HG03354 (cell line): ENCODE measurements at regions not wholly inside any gene's neighbourhood (a gene's known extent, or its start where the extent isn't known, plus 50 kb on each side); places are given as distances from the start of the nearest gene placed in this dataset.
A peak's percentile ranks its signal among the peaks of the same experiment; 100 is the strongest.

Experiments
- ATAC-seq: cut with Tn5 transposase; IDR thresholded peaks from one replicate; pipeline ENCODE4 v1.9.1; 2021; ENCODE audit warnings: mild to moderate bottlenecking; ENCODE audit not compliant: unreplicated experiment, poor library complexity, severe bottlenecking

DNA sequence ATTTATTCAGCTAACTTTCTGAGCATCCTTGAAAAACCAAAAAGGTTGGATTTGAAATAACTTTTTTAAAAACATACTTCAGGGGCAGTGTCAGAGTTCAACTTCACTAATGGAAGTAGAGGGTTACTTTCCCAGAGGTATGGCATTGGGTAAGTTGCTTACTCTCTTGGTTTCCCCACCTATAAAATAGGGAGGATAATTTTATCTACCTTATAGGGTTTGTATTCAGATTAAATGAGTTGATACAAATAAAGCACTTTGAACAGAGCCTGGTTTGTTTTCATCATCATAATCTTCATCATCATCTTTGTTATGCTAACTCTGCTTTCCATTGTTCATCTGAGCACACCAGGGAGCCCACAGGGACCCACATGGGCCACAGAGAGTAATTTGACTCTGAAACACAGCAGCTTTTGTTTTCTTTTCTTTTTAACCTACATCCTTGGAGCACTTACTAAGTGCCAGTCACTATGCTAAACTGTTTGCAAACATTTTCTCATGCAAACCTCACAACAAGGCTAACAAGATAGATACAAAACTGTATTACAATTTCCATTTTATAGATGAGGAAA lies 179.1 kb upstream of the SLC24A2 start:
- ATAC-seq, result no peak

DNA sequence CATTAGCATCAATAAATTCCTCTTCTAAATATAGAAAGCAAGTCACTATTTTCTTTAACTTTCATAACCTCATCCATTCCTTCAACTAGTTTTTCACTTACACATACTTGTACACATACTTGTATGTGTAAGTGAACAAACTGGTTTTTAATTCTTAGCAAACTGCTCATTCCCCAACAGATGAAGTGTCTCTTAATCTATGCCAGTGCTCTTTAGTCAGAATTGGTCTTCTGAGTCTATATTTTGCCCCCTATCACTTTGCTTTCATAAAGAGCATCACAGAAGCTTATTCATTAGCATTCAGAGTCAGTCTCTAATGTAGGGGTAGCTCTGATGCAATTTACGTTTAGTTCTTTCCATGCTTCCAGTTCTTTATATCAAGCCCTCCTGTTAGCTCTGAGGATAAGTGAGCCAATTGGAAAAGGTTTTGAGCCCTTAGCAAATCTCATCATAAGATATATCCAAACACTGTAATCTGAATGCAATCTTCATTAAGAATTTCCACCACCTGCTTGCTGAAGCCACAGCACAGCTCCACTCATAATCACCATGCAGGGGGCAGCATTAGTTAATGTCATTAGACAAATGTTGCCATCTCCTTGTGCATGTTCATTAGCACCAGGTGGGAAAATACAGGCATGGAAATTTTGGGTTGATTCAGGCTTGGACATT lies 178.5 kb upstream of the SLC24A2 start:
- ATAC-seq, result no peak

GRCh38 chr9:19965336-19965735 lies 176.5 kb upstream of the SLC24A2 start:
- no peak for ATAC-seq

DNA sequence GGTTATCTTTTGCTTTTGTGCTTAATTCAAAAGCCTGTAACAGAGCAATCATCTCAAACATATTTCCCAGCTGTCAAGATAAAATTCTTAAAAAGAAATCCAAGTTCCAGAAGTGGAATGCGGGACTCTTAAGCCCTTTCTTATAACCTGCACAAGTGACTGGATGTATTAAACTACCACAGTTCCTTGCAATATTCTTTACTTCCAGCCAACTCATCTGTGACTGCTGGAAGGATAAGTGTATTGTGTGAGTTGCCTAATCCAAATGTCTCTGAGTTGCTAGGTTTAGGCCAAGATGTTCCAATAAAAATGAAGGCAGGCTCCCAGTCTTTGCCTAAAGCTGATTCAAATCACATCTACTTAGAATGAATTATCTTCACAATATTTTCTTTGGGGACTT lies 159.2 kb upstream of the SLC24A2 start:
- ATAC-seq, result no peak

- ATAC-seq, result peak; percentile 77
Measured at GRCh38 chr9:19946441-19947109, 157.7 kb upstream of the SLC24A2 start.

GRCh38 chr9:19941874-19942273 lies 153.0 kb upstream of the SLC24A2 start:
- no peak for ATAC-seq

- ATAC-seq, result no peak
Measured at GRCh38 chr9:19940811-19941535, 152.1 kb upstream of the SLC24A2 start.

DNA sequence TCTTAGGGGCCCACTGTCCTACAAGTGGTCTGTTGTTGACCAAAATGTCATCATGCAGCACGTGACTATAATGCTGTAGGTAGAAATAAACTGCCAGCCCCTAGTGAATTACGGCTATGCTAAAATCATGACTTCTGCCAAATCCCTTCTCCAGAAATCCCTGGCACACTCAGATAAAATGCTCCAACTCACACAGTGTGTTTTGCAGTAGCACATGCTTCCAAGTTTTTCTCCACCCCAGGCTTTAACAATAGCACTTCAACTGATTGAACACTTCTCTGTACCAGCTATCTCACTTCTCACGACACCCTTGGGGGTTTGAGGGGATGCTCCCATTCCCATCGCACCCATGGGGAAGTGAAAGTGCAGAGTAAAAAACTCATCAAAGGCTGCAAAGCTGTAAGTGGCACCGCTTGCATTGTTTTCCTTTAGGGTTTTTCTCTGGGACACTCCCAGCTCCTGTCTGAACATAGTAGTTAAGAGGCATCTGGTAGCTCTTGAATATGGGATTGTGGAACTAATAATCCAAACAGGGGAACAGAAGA lies 151.0 kb upstream of the SLC24A2 start:
- ATAC-seq, result no peak

GRCh38 chr9:19938990-19939733 lies 150.3 kb upstream of the SLC24A2 start:
- no peak for ATAC-seq

DNA sequence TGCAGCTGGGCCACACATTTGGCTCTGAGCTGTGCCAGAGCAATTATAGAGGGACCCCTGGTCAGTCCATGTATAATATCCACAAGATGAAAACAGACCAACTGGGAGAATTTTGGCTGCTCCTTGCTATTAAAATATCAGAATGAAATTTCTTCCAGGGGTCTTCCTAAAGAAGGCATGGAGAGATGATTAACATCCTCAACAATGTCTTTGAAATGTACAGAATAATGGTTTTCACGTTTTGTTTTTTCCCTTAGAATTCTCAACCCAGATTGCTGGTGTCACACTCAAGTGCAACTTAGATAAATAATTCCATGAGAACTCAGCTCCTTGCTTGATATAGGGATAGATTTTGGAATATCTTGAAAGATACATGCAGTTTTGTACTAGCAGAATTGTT lies 148.3 kb upstream of the SLC24A2 start:
- ATAC-seq, result no peak

- ATAC-seq, result no peak
Measured at GRCh38 chr9:19936598-19936997, 147.8 kb upstream of the SLC24A2 start.

GRCh38 chr9:19935422-19935821 lies 146.6 kb upstream of the SLC24A2 start:
- no peak for ATAC-seq

DNA sequence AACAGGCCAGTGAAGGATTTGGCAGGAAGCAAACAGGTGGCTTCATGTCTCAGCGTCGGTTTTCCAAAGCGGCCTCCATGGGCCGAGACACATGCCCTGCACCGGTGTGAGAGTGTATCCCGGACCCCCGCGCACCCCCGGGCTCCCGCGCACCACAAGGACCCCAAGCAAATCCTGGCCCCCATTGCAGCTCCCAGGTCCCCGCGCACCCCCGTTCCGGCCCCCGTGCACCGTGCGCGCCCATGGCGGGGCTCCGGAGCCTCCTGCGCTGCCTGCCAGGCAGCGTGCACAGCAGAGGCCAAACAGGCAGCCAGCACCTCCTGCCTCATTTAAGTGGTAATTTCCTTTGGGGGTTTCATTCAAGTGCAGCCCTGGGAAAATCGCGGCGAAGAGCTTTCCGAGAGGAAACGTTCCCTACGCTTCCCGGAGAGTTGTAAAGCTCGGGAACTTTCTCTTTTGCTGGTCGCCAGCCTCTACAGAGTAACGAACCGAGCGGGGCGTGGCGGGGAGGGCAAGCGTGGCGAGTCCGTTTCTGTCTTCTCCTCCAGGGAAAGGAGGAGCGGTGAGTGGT lies 145.5 kb upstream of the SLC24A2 start:
- ATAC-seq, result no peak

DNA sequence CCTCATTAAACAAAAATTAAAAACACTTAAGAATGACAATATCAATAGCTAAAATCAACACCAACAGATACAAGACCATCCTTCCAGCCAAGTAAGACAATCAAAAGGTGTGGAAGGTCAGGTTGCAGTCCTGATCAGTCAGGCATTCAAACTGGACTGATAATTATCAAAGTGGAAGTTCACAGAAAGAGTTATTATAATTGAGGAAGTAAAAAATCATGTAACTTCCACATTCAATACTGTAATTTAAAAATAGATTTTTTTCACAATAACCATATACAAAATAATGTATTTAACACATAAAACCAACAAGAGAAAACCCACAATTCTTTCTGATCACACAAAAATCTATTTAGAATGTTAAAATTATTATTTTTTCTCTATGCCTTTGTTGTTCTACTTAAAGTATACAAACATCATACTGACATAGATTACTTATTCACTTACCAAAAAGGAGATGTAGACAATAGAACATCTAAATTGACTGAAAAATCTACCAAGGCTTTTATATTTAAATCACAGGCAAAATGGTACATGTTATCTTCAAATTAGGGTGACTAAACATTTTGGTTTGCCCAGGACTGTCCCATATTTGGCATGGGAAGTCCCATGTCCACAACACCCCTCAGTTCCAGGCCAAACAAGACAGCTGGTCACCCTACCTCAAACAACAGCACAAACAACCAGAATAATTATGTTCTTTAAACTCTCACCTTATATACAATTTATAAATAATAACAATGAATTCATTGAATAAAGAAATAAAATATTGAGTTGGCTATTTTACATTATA lies 142.5 kb upstream of the SLC24A2 start:
- ATAC-seq, result no peak

DNA sequence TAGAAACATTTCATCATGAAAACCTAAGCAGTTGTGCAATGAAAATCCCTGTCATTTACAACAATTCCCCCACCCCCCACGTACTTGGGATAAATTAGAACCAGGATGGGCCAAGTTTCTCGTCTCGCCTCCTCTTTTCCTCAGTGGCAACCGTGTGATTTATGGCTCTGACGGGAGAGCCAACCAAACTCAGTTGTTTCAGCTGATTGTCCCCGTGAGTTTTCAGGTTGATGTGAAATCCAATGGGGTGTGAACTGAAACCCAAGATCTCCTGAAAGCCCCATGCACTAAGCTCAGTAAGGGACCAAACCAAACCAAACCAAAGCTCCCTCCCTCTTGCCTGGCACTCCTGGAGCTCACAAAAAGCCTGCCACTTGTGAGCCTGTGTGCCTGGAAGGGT lies 138.7 kb upstream of the SLC24A2 start:
- no peak for ATAC-seq

DNA sequence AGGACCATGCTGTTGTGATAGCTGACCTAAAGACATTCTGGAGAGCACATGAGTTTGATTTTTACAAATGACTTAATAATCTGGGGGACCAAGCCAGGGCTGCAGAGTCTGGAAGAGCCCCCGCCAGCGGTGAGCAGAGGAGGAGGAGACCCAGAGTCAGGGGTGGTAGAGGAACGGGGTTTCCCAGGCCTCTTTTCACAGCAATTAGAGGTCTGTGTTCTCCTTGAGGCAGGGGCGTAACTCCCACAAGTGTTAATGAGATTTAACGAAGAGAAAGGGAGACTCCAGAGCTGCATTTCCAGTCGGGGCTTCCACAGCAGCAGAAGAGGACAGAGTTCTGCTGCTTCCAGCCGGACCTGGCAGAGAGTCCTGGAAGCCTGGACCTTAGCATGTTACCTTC lies 137.9 kb upstream of the SLC24A2 start:
- no peak for ATAC-seq

DNA sequence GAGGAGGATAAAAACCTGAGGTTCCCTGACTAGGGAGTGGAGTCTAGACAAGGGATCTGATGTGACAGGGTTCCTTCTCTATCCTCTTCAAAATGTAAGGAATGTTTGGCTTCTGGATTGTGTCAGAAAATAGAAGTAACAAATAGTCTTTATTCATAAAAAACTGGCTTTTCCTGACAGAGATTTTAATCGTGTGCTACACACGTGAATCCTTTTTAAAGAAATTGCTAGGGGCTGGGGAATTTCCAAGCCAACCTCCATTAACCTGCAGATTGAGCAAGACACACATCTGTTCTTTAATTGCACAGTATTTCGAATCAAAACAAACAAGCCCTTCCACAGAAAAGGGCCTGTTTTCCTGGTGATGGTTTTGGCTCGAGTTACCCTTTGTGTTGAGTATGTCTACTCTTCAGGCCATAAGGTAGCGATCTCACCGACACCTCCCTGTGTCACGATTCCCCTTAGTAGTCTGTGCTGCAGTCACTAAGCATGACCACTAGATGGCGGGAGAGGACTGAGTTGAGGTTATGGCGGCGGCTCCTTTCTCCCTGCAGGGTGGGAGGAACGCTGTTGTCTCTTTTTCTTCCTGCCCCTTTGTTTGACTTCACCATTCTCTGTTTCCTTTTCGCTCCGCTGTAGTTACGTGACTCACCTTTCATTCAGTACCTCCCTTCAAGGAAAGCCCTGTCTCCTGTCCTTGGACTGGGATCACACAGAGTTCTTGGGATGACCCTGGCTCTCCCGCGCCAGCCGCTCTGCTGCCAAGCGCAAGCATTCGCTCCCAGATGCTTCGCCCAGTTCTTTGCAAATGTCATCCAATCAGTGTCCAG lies 137.1 kb upstream of the SLC24A2 start:
- ATAC-seq, result peak; percentile 97

- no peak for ATAC-seq
Measured at GRCh38 chr9:19924080-19924479, 135.2 kb upstream of the SLC24A2 start.
